ENCODE measurements at regions not wholly inside any gene's neighbourhood (a gene's known extent, or its start where the extent isn't known, plus 50 kb on each side); places are given as distances from the start of the nearest gene placed in this dataset.

DNA sequence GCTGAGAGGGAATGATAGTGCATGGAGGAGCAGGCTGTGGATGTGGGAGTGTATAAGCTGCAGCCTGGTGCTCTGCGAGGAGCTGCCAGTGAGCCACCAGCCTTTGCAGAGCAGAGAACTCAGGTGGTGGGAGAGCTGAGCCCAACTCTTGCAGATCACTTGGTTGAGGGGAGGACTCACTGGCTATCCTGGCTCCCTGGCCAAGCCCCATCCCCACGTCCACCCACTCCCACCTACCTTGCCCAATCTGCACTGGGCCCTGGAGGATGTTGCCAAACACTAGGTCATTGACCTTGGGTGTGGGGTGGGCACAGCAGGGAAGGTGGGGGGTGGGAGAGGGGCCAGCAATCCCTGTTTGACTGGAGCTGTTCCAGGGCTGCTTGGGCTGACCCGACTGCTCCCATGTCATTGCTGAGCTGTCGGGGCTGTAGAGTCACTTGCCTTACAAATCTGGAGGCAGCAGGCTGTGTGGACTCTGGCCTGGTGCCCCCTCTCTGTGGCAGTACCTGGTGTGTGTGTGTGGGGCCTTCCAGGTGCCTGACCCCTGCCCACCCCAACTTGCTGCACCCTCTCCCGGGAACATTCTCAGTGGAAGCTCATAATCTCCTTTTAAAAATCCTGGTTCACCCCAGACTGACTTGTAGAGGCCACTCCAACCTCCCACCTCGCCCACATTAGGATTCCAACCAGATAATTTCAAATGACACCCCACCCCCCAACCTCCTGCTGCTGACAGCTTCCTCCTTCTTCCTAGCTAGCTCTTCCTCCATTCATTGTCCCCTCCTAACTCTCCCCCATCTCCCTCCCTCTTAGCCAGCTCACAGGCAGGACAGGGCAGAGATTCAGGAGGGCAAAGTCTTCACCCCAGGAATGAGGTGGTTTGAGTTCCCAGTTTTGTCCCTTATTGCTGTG lies 162.3 kb downstream of the MRPL14 start:
- no peak overlapping the region for H3K9ac ChIP-seq (ENCODE audit: low read depth, low read length)
- H3K4me2 ChIP-seq (ENCODE audit: insufficient read depth, low read length): no peak overlapping the region
- H3K4me1 ChIP-seq (ENCODE audit: insufficient read depth, low read length): no peaks in the 10 kb centered on the region
- no peak overlapping the region for H3K4me3 ChIP-seq (ENCODE audit: low read depth in 1 of 2, low read length in 2 of 2)
- TF ChIP-seq EZH2 (IDR thresholded peaks at IDR 0.05; ENCODE audit: borderline replicate concordance, low read depth, low read length, severe bottlenecking): no peak
- TF ChIP-seq, protein P1, sequence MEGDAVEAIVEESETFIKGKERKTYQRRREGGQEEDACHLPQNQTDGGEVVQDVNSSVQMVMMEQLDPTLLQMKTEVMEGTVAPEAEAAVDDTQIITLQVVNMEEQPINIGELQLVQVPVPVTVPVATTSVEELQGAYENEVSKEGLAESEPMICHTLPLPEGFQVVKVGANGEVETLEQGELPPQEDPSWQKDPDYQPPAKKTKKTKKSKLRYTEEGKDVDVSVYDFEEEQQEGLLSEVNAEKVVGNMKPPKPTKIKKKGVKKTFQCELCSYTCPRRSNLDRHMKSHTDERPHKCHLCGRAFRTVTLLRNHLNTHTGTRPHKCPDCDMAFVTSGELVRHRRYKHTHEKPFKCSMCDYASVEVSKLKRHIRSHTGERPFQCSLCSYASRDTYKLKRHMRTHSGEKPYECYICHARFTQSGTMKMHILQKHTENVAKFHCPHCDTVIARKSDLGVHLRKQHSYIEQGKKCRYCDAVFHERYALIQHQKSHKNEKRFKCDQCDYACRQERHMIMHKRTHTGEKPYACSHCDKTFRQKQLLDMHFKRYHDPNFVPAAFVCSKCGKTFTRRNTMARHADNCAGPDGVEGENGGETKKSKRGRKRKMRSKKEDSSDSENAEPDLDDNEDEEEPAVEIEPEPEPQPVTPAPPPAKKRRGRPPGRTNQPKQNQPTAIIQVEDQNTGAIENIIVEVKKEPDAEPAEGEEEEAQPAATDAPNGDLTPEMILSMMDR (IDR thresholded peaks at IDR 0.05; ENCODE audit: borderline replicate concordance, extremely low read depth, low read length, poor library complexity, severe bottlenecking): no peak
- no peaks in the 10 kb centered on the region for H3K79me2 ChIP-seq (ENCODE audit: insufficient read depth, low read length)
- H4K20me1 ChIP-seq (ENCODE audit: insufficient read depth, low read length): 0 out of 2 replicates have a peak, but pooled peaks cover 4% of the 10 kb centered on the region
- DNase-seq: peak; percentile 2
- H3K36me3 ChIP-seq (ENCODE audit: insufficient read depth, low read length): no peaks in the 10 kb centered on the region
- H2AFZ ChIP-seq (ENCODE audit: low read depth, low read length): no peak overlapping the region
- H3K9me3 ChIP-seq (ENCODE audit: insufficient read depth, low read length, severe bottlenecking): no peaks in the 10 kb centered on the region
- ATAC-seq (ENCODE audit: insufficient read depth, low read depth): no peak; the same call in 2 of the 3 replicates
- H3K27ac ChIP-seq (ENCODE audit: low read length): no peak overlapping the region
- H3K27me3 ChIP-seq (ENCODE audit: insufficient read depth, low read length, poor library complexity): peaks cover 13% of the 10 kb centered on the region

DNA sequence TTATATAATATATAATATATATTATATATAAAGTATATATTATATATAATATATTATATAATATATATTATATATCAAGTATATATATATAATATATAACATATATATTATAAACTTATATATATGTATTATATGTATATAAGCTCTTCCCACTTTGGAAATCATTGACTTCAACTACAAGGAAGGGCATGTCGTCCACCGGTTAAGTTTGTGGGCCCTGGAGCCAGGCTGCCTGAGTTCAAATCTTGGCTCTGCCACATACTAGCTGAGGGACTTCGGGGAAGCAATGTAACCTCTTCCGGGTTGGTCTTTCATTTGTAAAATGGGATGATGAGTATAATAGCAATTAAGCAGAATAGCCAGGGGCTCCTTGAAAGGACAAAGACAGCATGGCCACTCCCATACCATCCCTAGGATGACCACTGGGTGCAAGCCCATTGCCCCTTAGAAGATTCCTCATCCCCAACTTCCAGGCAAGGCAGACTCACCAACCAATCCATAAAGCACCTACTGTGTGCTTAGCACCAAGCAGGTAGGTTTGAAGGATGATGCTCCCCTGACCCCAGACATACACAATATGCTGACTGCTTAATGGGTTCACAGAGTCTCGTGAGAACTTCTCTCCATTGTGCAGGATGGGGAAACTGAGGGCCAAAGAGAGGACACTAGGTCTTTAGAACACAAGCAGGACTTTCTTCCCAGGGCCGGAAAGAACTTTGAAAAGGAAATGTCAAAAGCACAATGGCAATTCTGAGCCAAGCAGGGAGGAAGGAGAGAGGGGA lies 163.2 kb downstream of the MRPL14 start:
- Histone ChIP-seq H3K27ac (ENCODE audit: low read length) (no peak overlapping the region), H3K9ac (ENCODE audit: low read depth, low read length) (no peak overlapping the region), H3K4me1 (ENCODE audit: insufficient read depth, low read length) (no peaks in the 10 kb centered on the region), H3K27me3 (ENCODE audit: insufficient read depth, low read length, poor library complexity) (peaks cover 14% of the 10 kb centered on the region), H3K36me3 (ENCODE audit: insufficient read depth, low read length) (no peaks in the 10 kb centered on the region), H3K4me3 (ENCODE audit: low read depth in 1 of 2, low read length in 2 of 2) (no peak overlapping the region), H3K79me2 (ENCODE audit: insufficient read depth, low read length) (no peaks in the 10 kb centered on the region), H3K4me2 (ENCODE audit: insufficient read depth, low read length) (no peak overlapping the region), H3K9me3 (ENCODE audit: insufficient read depth, low read length, severe bottlenecking) (no peaks in the 10 kb centered on the region), H4K20me1 (ENCODE audit: insufficient read depth, low read length) (0 out of 2 replicates have a peak, but pooled peaks cover 4% of the 10 kb centered on the region), H2AFZ (ENCODE audit: low read depth, low read length) (no peak overlapping the region)
- ATAC-seq (ENCODE audit: insufficient read depth, low read depth) (no peak), DNase-seq (peak; percentile 1)
- TF ChIP-seq, protein P1 (IDR thresholded peaks at IDR 0.05; ENCODE audit: borderline replicate concordance, extremely low read depth, low read length, poor library complexity, severe bottlenecking): no peak
- no peak for TF ChIP-seq EZH2 (IDR thresholded peaks at IDR 0.05; ENCODE audit: borderline replicate concordance, low read depth, low read length, severe bottlenecking)

DNA sequence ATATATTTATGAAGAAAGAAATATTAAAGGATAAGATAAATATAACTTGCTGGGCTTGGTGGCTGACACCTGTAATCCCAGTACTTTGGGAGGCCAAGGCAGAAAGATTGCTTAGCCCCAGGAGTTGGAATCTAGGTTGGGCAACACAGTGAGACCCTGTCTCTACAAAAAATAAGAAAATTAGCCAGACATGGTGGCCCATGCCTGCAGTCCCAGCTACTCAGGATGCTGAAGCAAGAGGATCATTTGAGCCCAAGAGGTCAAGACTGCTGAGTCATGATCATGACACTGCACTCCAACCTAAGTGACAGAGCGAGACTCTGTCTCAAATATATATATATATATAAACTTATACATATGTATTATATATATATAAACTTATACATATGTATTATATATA lies 164.0 kb downstream of the MRPL14 start:
- Histone ChIP-seq H3K9me3 (ENCODE audit: insufficient read depth, low read length, severe bottlenecking) (no peaks in the 10 kb centered on the region), H3K27me3 (ENCODE audit: insufficient read depth, low read length, poor library complexity) (peaks cover 11% of the 10 kb centered on the region), H3K4me3 (ENCODE audit: low read depth in 1 of 2, low read length in 2 of 2) (no peak overlapping the region), H3K79me2 (ENCODE audit: insufficient read depth, low read length) (no peaks in the 10 kb centered on the region), H3K9ac (ENCODE audit: low read depth, low read length) (no peak overlapping the region), H3K4me1 (ENCODE audit: insufficient read depth, low read length) (no peaks in the 10 kb centered on the region), H3K4me2 (ENCODE audit: insufficient read depth, low read length) (no peak overlapping the region), H2AFZ (ENCODE audit: low read depth, low read length) (no peak overlapping the region), H3K27ac (ENCODE audit: low read length) (no peak overlapping the region), H4K20me1 (ENCODE audit: insufficient read depth, low read length) (0 out of 2 replicates have a peak, but pooled peaks cover 4% of the 10 kb centered on the region), H3K36me3 (ENCODE audit: insufficient read depth, low read length) (no peaks in the 10 kb centered on the region)
- DNase-seq: no peak
- no peak for TF ChIP-seq EZH2 (IDR thresholded peaks at IDR 0.05; ENCODE audit: borderline replicate concordance, low read depth, low read length, severe bottlenecking)
- TF ChIP-seq, protein P1 (IDR thresholded peaks at IDR 0.05; ENCODE audit: borderline replicate concordance, extremely low read depth, low read length, poor library complexity, severe bottlenecking): no peak
- no peak for ATAC-seq (ENCODE audit: insufficient read depth, low read depth)

Measured in DND-41 (cell line).